NCI-H1694 treated with DMSO at 0.1 percent for 48 hours (cell line): ENCODE measurements at regions not wholly inside any gene's neighbourhood (a gene's known extent, or its start where the extent isn't known, plus 50 kb on each side); places are given as distances from the start of the nearest gene placed in this dataset.

ENCODE experiments used
- DNase-seq: peaks from one replicate; lab custom pipeline; 2025; lab: John Stamatoyannopoulos, UW

GRCh38 chr13:38519229-38519911 is 167.5 kb upstream of the FREM2 start:
- DNase-seq: no peak

GRCh38 chr13:38520041-38520440 is 166.8 kb upstream of the FREM2 start:
- no peak for DNase-seq

DNA sequence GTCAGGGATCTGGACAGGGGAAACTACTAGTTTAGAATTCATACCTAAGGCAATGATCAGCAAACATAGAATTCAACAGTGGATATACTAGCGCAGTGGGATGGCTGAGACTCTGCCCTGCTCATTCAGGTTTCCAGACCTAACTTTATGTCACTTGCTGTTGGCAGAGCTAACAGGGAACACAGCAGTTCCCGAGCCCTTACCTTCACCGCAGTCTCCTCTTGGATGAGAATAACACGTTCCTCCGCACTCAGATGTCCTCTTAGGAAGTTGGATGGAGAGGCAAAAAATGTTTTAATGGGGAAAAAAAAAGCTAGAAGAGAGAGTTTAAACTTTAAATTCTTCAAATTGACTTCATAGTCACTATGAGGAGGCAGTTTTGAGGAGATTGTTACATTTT is 159.7 kb upstream of the FREM2 start:
- no peak for DNase-seq

- DNase-seq: no peak
Measured at GRCh38 chr13:38528986-38529385, 157.9 kb upstream of the FREM2 start.

GRCh38 chr13:38530492-38530891 is 156.4 kb upstream of the FREM2 start:
- DNase-seq: peak; percentile 33

DNA sequence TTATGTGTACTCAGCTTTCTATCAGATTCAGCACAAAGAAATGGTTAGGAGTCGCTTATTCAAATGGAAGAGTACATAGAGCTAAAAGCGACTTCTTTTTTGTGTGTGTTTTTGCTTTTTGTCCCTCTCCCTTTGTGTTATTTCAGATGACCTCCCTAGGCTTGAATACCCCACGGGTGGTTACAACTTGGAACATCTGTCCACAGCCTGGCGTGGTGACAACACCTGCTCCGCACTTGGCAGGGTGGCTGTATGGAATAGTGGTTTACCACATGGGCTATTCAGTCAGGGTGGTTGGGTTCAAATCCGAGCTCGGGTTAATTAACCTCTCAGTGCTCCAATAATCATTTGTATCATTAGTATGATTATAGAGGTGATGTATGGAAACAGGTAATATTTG is 151.6 kb upstream of the FREM2 start:
- no peak for DNase-seq

DNA sequence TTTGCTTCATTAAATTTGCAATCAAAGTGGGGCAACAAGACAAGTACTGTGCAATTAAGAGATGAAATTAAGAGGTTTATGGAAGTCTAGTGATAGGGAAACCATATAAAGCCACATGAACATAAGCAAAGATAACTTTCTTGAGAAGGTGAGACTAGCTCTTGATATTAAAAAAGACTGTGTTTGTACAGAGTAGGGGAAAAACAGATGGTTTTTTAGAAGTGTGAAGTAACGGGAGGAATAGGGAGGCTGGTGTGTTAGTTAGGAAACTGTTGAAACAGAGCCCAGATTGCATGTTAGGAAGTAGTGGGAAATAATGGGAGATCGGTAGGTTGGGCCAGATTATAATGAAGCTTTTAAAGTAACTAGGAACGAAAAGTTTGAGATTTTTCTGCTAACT is 149.8 kb upstream of the FREM2 start:
- no peak for DNase-seq

DNA sequence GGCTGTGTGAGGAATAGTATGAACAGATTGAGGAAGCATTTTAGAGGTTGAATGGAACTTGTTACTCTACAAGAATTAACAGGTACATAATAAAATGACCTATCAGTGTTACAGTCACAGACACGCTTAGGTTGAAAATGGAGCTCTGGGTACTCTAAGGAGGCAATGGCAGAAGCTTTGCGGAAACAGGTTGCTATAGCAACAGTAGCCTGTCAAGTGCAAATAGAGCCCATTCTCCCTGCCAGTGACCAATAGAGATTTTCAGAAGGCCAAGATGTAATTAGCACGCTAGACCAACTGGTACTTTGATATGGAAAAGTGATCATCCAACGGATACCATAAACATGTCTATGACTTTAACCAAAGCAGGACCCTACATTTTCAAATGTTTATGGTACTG is 148.5 kb upstream of the FREM2 start:
- DNase-seq: no peak

- DNase-seq: no peak
Measured at GRCh38 chr13:38539632-38540031, 147.2 kb upstream of the FREM2 start.

- no peak for DNase-seq
Measured at GRCh38 chr13:38542601-38543000, 144.3 kb upstream of the FREM2 start.

DNA sequence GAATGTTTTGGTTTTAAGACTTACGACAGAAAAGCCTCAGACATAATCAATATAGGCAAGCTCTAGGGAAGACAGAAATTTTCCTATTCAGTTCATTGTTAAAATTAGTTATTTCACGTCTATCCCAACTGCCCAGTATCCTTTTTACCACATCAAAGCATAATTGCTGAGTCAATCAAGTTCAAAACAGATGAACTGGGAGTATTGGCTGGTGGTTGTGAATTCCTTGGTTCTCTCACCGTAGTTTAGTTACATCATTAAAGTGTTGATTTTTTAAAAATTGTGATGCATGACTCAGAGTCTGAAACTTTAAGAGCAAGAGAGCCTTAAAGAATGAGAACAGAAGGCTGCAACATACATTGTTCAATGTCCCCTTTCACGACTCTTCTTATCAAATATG is 143.3 kb upstream of the FREM2 start:
- no peak for DNase-seq

DNA sequence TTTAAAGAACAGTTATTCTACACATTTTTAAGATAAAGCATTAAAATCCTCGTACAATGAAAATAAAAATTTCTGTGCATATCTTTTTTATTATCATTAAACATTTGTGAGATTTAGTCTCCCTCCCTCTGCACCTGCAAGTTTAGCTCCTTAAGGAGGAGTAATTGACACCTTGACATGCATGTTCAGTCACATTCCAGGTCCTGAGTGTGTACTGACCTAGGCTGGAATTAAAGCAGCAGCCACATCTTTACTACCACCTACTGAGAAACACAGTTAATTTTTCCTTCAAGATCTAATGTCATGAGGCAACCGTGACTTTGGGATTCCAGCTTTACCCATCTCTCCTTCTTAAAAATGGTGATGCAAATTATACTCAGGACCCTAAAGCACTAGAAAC is 123.1 kb upstream of the FREM2 start:
- DNase-seq: no peak

DNA sequence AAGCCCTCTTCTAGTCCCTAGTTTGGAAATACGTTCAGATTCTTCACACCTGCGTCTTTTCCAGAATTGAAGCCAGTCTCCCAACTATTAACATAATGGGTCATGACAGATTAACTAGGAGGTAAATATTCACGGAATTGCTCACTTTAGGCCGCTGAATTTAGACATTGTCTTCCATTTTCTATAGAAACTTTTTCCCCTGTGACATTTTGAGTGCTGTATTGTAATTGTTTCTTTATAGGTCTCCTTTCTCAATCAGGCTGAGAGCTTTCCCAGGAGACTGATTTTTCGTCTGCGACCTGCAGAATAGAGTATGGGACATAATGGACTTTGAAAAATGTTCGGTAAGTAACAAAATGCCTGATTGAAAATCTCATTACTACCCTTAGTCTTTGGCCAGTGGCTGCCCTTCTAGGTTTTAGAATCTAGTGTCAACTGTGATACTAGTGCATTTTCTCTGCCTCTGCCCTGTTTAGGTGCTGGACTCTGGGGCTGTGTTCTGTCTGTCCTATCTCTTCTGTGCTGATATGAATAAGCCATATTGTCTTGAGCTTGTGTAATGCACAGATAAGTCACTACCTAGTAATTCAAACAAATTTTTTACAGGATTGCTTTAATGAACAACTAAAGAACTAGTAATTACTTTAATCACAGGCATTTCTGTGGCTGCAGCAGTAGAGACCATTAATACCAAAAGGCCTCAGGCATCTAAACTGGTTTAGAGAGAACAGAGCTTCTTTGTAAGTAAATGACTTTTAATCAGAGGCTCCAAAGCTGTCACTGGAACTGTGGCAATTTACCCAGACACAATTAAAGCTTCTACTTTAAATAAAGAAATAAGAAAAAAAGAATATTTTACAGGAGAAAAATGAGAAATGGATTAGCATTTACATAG is 122.4 kb upstream of the FREM2 start:
- DNase-seq: no peak

DNA sequence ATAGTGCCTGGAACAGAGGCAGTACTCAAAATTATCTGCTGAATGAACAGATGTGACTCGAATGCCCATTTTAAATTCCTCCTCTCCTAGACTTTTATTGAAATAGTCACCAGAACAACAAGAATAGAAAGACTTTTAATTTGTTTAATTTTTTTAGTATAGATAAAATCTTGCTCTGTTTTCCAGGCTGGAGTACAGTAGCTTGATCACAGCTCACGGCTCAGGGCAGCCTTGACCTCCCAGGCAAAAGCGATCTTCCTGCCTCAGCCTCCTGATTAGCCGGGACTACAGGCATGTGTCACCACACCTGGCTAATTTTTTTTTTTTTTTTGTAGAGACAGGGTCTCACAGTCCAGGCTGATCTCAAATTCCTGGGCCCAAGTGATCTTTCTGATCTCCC is 120.9 kb upstream of the FREM2 start:
- DNase-seq: no peak

DNA sequence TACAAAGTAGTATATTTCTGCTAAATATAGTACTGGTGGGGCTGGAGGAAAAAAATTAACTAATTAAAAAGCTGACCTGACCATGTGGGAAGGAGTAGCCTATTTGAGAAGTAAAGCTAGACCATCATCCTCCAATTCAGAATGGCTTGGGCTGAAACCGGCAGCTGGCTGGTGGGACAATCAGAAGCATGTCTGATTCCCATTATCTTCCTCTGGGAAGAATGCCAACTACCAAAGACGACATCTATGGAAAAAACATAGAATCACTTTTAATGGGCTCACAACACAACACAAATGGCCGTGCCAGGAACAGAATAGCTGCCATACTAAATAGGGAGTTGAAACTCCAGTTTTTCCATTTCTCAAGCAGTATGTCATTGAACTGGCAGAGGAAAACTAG is 120.4 kb upstream of the FREM2 start:
- peak; percentile 46 for DNase-seq

- no peak for DNase-seq
Measured at GRCh38 chr13:38570706-38571105, 116.2 kb upstream of the FREM2 start.

DNA sequence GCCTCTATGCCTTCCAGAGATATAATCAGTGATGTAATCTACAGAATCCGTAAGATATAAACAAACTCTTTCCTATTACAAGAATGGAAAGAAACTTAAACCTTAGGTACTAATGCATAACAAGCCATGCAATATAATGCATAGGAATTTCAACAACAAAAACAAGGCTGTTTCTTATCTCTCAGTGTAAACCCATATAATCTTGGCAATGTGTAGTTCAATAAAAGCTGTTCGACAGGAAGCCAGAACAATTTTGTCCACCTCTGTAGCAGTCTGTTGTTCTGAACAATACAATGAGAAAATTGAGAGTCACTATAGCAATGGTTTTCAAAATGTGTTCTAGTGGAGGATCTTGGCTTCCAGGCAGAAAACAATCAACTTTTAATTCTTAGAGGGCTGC is 111.5 kb upstream of the FREM2 start:
- DNase-seq: no peak

DNA sequence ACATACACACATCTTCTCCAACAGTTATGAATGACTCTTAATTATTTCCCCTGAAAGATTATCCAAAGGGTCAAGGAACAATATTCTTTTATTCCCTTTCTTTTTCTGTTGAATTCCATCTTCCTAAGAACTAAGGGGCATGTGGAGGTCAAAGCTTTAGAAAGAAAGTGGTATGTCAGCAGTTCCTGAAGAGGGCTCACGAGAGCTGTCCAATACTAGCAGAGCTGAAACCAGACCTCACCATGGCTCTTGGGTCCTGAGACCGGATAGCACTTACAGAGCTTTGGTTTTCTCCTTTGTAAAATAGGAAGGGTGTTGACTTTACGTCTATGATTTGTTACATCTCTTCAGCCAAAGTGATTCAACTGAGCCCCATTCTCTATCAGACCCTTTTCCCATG is 109.8 kb upstream of the FREM2 start:
- no peak for DNase-seq

DNA sequence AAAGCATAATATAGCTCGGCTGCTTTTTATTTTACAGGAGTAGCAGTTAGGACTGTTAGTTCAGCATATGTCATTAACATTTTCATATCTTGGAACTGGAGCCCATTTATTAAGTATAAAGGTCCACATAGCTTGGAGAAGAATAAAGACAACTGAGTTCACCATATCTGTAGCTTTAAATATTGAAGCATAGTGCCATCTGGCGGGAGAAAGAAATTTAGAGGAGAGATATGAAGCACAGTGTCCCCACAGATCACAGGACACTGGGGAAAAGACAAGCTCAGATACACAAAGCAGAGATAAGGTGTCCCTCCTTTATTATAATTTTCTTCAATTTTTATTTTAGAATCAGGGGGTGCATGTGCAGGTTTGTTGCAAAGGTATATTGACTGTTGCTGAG is 104.7 kb upstream of the FREM2 start:
- DNase-seq: peak; percentile 46

DNA sequence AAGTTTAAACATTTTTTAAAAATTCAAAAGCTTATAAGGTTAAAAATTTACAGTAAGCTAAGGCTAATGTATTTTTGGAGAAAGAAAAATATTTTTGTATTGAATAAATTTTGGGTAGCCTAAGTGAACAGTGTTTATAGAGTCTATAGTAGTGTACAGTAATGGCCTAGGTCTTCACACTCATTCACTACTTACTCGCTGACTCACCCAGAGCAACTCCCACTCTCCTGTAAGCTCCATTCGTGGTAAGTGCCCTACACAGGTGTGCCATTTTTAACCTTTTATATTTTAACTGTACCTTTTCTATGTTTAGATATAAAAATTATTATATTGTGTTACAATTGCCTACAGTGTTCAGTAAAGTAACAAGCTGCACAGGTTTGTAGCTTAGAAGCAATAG is 96.6 kb upstream of the FREM2 start:
- DNase-seq: no peak

DNA sequence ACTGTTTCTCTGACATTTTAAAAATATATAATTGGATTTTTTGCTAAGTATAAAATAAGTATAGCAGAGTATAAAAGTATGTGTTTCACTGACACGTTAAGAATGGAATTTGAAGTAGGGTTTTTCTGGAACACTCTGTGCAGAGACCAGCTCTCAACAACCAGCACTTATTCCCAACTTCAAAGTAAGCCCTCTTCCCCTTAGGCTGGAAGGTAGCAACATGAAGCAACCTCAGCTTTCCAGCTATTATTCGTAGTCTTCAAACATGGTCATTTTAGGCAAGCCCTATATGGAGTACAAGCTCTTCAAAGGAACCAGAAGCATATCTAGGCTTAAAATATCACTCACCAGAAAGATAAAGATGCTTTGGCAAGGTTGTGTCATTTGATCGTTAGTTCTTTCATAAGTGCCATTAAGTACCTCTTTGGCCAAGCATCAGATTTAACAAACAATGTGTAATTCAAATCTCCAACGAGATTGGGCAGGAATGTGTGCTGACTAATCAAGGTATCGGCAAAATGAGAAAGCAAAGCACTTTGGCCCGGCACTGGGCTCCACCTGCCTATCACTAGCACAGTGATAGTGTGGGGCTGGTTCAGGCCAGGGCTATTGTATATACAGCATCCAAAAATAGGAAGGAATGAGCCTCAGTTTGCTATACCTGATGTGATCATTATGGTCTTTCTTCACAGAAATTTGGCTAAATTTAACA is 95.9 kb upstream of the FREM2 start:
- DNase-seq: no peak

GRCh38 chr13:38602266-38602665 is 84.6 kb upstream of the FREM2 start:
- no peak for DNase-seq
